GM21390 (cell line): ENCODE measurements at regions not wholly inside any gene's neighbourhood (a gene's known extent, or its start where the extent isn't known, plus 50 kb on each side); places are given as distances from the start of the nearest gene placed in this dataset.
"Not testable (repeated sequence)": the region's sequence is repeated elsewhere in the genome, so short reads cannot be mapped to it uniquely, and the experiment has no call there.

Experiments used
- ATAC-seq: cut with Tn5 transposase; IDR thresholded peaks from one replicate; pipeline ENCODE4 v1.9.1; 2021; ENCODE audit not compliant: unreplicated experiment

DNA sequence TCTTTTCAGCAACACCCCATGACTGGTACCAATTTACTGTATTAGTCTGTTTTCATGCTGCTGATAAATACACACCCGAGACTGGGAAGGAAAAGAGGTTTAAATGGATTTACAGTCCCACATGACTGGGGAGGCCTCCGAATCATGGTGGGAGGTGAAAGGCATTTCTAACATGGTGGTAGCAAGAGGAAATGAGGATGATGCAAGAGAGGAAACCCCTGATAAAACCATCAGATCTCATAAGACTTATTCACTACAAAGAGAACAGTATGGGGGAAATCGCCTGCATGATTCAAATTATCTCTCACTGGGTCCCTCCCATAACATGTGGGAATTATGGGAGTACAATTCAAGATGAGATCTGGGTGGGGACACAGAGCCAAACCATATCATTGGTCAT, 393.6 kb downstream of the PTPRC start:
- not testable (repeated sequence) for ATAC-seq

DNA sequence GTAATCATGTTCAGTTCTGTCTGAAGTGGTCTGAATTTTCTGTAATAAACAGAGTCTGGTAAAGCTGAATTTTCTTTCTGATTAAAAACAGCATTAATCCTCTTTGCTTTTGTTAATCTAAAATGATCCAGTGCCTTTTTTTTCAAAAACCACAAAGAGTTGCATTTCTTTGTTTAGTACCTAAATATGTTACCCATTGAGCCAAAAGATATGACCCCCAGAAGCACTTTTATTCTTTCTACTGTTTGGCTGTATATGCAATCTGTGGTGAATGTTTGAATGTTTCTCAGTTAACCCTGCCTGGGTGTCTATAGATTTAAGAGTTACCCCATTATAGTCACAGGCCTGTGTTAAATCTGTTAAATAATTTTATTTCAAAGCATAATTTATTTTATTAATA, 394.8 kb downstream of the PTPRC start:
- ATAC-seq: no peak

DNA sequence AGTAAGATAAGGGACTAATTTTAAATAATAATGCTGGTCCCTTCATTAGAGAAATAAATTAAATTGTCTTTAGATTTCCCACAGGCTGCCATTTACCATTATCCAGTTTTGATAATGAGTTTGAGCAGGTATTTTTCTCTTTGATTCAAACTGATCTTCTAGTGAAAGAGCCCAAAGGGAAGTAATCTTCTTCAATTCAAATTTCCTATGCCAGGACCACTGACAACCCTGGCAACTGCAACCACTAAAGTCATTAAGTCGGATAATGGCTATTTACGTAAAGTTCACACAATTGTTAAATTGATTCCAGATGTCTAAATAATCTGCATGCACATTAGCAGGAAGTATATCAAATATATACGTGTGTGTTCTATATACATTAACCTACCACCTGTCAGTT, 399.3 kb downstream of the PTPRC start:
- no peak for ATAC-seq

DNA sequence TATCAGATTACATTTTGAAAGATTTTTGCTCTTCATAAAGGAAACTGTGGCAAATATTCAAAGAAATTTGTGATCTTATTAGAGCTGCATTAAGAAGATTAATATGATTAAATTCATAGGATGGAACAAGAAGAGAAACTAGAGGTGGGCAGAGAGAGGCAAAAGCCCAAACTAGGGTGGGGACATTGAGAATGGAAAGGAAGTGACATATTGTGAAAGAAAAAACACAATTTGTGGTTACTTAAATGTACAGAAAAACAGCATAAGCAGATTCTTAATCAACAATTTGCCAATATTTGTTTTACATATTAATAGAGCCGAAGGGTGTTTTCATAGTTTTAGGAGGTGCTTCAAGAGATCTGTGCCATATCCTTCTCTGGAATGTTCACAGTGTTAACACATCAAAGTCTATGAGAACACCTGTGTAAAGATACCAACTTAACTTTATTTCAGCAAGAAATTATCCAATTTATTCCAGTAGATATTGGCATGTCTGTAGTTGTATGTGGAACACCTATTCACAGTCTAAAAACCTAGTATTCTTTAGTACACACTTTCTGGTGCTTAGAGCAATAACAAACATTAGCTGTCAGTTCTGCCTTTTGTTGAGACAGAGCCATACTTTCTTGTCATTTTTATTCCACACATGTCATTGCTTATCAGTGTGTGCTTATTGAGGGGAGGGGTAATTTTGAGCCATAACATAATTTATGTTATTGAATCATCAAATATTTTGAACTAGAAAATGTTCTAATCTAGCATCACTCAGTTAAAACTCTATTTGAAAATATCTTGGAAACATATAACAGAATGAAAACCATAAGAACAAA, 401.5 kb downstream of the PTPRC start:
- no peak for ATAC-seq

DNA sequence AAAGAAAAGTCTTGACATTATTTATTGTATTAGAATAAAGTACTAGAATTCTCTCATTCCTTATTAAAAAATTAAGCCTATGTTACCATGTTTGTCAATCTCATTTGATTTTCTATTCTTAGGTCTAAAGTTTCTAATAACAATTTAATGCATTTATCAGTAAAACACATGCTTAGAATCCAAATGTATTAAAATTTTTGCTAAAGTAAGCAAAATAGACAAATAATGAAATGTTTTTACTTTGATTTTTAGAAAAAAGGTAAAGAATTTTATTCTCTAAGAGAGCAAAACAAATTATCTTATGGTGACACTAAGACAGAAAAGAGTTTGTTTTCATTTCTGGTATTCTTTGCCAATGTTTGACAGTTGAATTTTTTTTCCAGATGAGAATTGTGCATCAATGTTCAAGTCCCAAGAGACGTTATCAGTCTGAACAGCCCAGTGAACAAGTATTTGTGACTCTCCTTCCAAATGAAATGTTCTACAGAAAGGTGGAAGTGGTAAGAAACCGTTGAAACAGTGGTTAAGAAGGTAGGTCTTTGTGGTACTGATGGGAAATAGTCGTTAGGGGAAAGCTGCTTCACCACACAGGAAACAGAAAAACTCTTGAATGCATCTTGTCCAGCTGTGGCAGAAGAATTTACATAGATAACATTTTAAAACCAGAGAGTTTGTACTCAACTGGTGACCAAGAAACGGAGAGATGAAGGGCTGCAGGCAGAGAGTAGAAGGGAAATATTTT, 402.5 kb downstream of the PTPRC start:
- peak; percentile 99 for ATAC-seq

DNA sequence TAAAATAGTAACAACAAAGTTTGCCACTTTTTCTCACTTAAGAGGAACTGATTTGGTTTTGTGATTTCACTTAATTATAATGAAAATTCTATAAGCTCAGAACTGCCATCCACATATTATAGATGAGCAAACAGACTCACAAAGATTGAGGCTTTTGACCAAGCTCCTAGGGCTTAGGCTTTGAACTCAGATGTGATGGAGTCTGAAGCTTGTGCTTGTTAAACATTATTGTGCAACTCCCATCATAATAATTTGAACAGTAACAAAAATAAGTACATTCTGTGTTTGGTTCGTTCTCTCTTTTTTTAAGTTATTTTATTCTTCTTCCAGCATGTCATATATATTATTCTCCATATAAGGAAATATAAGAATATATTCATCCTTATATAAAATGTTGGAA, 403.4 kb downstream of the PTPRC start:
- no peak for ATAC-seq

DNA sequence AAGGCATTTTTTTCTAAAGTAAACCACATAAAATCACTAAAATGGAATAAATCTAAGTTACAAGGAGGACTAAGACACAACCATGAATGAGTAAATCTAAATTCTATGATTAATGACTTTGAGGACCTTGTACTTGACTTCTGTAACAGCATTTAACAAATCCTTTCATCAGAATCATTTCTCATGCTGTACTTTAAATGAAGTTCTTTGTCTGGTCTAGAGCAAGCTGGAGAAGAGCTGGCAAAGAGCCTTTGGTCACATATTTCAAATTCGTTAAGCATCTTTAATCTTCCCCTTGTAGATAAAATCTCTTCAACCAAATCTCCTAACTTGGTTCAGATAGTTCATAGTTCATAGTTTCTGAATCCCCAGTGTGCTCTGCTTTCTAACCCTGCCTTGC, 405.4 kb downstream of the PTPRC start:
- no peak for ATAC-seq

DNA sequence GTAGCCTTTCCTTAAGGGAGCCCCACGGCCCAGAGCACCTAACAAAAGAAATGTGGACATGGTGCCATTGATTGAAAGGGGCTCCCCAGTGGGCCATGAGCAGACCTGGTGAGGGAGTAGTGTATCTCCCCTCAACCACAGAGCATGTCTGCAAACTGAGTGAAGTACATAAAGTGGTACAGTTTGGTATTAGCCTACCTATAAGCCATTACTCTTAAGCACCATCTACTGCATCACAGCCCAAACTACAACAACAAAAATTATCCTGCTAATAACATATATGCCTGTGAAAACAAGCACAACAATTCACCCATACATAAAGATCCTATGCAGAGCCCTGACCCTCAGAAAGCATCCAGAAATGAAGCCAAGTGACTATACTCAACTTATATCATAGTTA, 407.8 kb downstream of the PTPRC start:
- ATAC-seq: no peak

DNA sequence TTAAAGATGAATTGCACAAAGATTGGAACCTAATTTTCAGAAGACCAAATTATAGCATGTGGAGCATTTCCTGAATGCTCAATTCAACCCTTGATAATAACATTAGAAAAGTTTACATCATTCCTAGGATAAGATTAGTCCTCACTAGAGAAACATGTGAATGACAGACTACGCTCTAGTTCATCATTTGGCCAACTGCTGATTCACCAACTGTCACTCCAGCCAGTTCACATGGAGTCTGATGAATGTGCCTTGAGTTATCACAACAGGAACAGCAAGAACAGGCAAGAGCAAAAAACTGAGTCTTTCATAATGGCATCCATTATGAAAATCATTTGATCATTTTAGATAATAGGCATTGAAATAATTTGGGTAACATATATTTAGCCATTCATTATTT, 415.9 kb downstream of the PTPRC start:
- ATAC-seq: no peak

DNA sequence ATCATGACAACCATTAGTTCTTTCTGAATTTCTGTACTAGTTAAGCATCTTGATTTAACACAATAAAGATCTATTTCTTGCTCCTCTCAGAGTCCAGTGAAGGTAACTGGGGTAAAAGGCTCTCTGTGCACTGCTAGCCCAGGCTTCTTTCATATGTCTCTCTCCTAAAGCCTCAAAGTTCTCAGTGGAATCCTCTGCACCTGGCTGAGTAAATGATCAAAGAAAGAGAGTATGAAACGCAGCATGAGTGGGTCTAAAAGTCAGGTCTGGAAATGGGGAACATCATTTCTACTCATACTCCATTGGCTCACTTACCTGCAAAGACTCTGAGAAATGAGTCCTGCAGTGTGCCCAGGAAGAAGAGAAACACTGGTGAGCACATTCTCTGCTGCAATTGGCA, 418.5 kb downstream of the PTPRC start:
- ATAC-seq: no peak

DNA sequence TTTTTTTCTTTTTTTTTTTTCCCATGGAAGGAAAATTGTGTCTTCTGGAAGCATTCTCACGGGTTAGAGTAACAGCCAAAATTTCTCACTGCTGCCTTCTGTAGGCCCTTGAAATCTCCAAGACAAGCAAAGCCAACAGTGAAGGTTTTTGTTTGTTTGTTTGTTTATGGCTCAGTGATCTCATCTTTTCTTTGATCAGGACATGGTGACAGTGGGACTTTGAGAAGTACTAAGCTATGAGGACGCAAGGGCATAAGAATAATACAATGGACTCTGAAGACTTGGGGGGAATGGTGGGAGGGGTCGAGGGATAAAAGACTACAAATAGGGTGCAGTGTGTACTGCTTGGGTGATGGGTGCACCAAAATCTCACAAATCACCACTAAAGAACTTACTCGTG, 419.4 kb downstream of the PTPRC start:
- no peak for ATAC-seq

DNA sequence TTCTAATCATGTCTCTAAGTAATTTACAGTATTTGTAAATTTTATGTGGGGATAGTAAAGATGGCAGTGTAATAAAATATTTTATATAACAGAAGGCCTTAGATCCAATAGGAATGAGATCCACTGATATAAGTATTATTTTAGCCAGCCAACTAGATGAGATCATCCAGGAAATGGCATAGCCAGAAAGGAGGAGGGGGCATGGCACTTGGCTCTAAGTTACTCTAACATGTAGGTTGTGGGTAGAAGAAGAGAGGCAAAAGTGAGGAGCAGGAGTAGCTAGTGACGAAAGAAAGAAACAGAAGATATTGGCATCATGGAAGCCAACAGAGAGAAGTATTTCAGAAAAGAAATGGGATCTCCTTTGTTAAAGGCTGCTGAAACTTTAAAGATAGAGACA, 426.1 kb downstream of the PTPRC start:
- no peak for ATAC-seq

DNA sequence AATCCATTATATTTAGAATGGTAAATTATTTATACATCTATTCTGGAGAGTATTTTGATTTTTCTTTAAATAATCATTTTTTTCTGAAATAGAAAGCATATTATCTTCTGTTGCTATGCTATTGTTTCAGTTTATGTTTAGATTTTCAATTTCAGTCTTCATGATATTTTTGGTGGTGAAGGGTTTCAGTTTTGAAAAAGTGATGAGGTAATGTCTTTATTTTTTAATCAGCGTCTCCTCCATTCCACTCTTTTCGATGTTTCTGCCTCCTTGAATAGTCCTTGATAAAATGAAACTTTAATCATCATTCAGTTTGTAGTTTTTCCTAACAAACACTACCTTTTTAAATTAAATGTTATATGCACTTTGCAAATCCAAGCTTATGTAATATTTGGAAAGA, 428.6 kb downstream of the PTPRC start:
- ATAC-seq: peak; percentile 97

DNA sequence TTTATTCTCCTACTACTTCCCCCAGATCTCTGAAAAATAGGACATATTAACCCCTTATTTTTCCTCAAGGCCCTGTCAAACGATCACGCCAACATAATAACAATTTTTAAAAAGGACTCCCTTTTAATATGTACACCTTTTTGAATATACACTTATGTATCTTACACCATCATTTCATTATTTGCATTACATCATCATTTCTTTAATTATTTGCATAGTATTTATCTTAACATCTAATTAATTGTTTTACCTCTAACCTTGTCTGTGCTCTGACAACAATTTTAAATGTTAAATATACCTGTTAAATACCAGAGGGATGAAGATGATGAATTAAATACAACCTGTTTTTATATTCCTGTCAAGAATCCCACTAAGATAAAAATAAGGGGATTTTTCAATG, 432.2 kb downstream of the PTPRC start:
- no peak for ATAC-seq

DNA sequence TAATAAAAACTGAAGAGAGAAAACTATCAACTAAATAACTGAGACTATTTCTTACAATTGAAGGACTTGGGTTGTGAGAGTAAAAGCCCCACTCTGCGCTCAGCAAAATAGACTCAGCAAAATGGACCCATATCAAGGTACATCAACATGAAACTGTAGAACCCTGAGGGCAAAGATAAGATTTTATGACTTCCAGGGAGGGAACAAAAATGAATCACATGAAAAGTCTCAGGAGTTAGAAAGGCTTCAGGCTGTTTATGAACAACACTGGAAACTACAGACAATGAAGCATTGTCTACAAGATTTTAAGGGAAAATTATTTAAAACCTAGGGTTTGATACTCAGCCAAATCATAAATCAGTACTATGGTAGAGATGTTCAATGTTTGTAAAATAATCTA, 434.3 kb downstream of the PTPRC start:
- no peak for ATAC-seq

DNA sequence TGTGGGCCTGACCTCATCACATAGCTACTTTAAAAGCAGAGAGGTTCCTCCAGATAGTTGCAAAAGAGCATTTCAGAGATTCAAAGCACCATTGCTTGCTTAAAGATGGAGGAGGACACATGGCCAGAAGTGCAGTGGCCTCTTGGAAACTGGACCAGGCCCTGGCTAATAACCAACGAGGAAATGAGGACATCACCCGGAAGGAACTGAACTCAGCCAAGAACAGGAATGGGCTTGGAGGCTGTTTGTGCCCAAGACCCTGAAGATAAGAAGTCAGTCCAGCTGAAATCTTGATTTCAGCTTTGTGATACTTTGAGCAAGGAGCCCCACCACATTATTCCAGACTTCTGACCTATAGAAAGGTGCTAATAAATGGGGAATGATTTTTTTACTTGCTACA, 437.0 kb downstream of the PTPRC start:
- no peak for ATAC-seq

DNA sequence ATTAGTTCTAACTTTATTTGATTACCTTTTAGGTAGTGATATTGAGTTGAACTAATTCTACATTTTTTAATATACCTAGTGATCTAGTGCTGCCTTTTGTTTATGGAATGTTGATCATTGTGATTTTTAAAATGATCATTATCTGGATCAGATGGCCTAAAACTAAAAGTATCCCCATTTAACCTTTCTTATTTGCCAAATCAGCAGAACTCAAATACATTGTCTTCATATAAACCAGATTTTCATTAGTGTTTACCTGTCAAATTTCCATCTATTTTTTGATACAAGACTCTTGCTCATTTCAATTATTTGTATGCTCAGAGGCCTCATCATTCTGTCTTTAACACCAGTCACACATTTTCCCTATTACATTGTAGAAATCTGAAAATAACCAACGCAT, 441.2 kb downstream of the PTPRC start:
- ATAC-seq: no peak

DNA sequence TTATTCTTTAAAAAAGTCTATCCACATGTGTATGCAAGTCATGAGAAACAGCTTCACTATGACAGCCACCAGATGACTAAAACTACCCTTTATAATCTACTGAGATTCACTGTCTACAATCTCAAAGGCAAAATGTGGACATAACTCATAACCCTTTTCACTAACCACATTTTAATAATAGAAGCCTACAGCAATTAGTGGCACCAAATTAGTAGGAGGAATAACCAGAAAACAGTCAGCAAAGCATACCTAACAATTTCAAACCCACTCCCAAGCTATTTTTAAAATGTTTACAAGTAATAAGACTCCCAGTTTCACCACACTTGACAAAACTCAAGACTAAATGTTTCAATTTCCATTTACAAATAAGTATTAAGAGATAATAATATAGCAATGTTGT, 442.9 kb downstream of the PTPRC start:
- peak; percentile 80 for ATAC-seq

DNA sequence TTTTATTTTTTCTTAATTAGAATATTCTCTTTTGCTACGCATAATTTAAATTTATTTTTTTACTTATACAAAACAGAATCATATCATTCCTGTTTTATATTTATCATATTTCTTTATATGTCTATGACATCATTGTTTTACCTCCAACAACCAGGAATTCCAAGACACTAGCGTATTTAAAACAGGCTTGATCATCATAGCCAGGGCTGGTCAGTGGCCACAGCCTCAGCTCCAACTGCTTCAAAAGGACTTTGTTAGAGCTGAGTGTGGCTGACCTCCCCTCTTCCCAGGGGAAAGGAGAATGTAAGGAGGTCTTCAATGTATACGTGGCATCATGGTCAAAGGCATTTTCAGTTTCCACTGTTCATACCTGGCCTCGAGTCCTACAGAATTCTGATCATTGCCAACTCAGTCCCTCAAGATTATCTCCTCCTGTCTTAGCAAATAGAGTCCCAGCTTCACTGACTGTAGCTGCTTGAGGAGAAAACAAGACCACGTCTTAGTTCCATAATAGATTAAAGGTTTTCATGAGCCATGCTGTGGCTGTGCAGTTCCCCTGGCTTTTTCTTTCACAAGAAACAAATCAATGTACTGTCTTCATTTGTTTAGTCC, 444.0 kb downstream of the PTPRC start:
- ATAC-seq: no peak

DNA sequence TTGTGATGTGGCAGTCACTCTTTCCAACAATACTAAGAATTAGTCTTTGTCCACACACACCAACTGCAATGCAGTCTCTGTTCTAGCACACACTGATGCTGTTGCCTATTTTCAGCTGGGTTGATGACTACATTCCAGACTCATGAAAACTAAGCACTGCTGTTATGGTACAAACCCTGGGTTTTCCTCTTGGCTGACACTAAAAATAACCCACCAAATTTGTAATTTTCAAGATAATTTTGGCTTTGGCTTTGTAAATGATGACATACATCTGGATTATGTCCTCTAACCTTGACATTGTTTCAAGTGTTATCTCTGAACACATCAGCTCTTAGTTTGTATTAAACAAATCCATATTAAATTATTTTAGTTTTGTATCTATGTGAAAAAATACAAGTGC, 444.8 kb downstream of the PTPRC start:
- ATAC-seq: no peak

DNA sequence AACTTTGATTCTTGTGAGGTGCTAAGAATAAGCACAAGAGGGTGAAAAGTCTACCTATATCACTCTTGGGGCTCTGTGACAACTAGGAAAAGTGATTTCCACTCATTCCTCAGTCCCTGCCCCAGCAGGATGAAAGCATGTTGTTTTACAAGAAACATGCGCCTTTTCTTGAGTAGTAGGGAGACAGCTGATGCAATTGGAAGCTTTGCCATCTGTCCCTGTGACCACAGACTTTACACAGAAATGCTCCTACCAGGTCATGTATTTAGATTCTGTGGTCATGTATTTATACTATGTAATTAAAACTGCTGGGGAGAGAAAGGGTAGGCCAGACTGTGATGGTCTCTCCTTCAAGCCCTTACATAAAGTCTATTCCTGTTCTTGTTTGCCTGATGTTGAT, 445.5 kb downstream of the PTPRC start:
- no peak for ATAC-seq

DNA sequence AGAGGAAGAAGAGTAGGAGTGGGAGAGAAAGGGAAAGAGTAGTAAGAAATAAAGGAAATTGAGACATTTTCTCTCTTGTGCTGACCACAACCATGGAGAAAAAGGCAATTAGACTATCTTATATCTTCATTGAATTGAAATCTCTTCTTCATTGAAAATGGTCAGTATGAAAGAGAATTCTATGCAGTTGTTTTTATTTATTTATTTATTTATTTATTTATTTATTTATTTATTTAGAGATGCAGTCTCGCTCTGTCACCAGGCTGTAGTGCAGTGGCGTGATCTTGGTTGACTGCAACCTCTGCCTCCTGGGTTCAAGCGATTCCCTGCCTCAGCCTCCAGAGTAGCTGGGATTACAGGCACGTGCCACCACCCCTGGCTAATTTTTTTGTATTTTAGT, 447.1 kb downstream of the PTPRC start:
- ATAC-seq: no peak
